ENCODE measurements at regions not wholly inside any gene's neighbourhood (a gene's known extent, or its start where the extent isn't known, plus 50 kb on each side); places are given as distances from the start of the nearest gene placed in this dataset.

DNA sequence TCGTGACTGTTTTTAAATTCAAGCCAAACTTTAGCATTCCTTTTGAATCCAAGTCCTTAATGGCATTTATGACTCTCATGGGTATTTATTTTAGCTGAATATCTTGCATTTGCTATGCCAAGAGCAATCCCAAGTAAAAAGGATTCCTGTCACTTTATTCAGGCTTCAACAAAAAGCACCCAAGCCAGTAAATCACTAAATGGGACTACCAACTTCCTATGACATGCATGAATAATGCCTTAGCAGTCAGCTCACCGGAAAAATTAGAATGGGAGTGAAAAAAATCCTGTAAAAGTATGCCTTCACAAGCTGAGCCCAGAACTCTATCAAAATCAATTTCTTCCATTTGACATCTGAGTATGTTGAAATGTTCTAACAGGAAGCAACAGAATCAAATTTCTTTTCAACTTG lies 1297.9 kb downstream of the ROBO2 start:
- TF ChIP-seq, protein P1, sequence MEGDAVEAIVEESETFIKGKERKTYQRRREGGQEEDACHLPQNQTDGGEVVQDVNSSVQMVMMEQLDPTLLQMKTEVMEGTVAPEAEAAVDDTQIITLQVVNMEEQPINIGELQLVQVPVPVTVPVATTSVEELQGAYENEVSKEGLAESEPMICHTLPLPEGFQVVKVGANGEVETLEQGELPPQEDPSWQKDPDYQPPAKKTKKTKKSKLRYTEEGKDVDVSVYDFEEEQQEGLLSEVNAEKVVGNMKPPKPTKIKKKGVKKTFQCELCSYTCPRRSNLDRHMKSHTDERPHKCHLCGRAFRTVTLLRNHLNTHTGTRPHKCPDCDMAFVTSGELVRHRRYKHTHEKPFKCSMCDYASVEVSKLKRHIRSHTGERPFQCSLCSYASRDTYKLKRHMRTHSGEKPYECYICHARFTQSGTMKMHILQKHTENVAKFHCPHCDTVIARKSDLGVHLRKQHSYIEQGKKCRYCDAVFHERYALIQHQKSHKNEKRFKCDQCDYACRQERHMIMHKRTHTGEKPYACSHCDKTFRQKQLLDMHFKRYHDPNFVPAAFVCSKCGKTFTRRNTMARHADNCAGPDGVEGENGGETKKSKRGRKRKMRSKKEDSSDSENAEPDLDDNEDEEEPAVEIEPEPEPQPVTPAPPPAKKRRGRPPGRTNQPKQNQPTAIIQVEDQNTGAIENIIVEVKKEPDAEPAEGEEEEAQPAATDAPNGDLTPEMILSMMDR (conservative IDR thresholded peaks at IDR 0.05; ENCODE audit: low read length) = no peak
- no peak for TF ChIP-seq EZH2phosphoT487 (IDR thresholded peaks at IDR 0.05; ENCODE audit: borderline replicate concordance, low read depth, low read length)
